ENCODE measurements at regions not wholly inside any gene's neighbourhood (a gene's known extent, or its start where the extent isn't known, plus 50 kb on each side); places are given as distances from the start of the nearest gene placed in this dataset.
"Not testable (repeated sequence)": the region's sequence is repeated elsewhere in the genome, so short reads cannot be mapped to it uniquely, and the experiment has no call there.

- H3K27me3 ChIP-seq (replicated peaks; ENCODE audit: insufficient read depth, low read depth, low read length, poor library complexity); H3K36me3 ChIP-seq (ENCODE audit: insufficient read depth, low read length, poor library complexity, severe bottlenecking); H3K27ac ChIP-seq (ENCODE audit: low read depth, low read length, poor library complexity, severe bottlenecking); DNase-seq (ENCODE audit: low spot score); intact Hi-C loops (cut with micrococcal nuclease; ENCODE audit: unreplicated experiment); CTCF ChIA-PET; H3K9me3 ChIP-seq (ENCODE audit: low read depth, low read length, poor library complexity, severe bottlenecking); BruUV-seq (replicated peaks); POLR2A ChIA-PET (ENCODE audit: low non-redundant PET); H3K4me3 ChIP-seq (ENCODE audit: low read depth, low read length, poor library complexity, severe bottlenecking): not testable (repeated sequence)
- H3K4me1 ChIP-seq (ENCODE audit: insufficient read depth, low read length, poor library complexity, severe bottlenecking): peaks cover 19% of the 10 kb centered on the region
Observed at GRCh38 chr6:142016666-142017065, 116.1 kb upstream of the GJE1 start.

- intact Hi-C loops (cut with micrococcal nuclease; ENCODE audit: unreplicated experiment); POLR2A ChIA-PET (ENCODE audit: low non-redundant PET); BruUV-seq (replicated peaks); H3K27ac ChIP-seq (ENCODE audit: low read depth, low read length, poor library complexity, severe bottlenecking); CTCF ChIA-PET; DNase-seq (ENCODE audit: low spot score); H3K27me3 ChIP-seq (replicated peaks; ENCODE audit: insufficient read depth, low read depth, low read length, poor library complexity); H3K9me3 ChIP-seq (ENCODE audit: low read depth, low read length, poor library complexity, severe bottlenecking); H3K4me3 ChIP-seq (ENCODE audit: low read depth, low read length, poor library complexity, severe bottlenecking); H3K36me3 ChIP-seq (ENCODE audit: insufficient read depth, low read length, poor library complexity, severe bottlenecking): not testable (repeated sequence)
- peaks cover 19% of the 10 kb centered on the region for H3K4me1 ChIP-seq (ENCODE audit: insufficient read depth, low read length, poor library complexity, severe bottlenecking)
Observed at GRCh38 chr6:142015463-142015862, 117.3 kb upstream of the GJE1 start.

GRCh38 chr6:142015011-142015410 is 117.7 kb upstream of the GJE1 start:
- Histone ChIP-seq H3K27ac (ENCODE audit: low read depth, low read length, poor library complexity, severe bottlenecking) (no peak overlapping the region), H3K9me3 (ENCODE audit: low read depth, low read length, poor library complexity, severe bottlenecking) (no peaks in the 10 kb centered on the region), H3K36me3 (ENCODE audit: insufficient read depth, low read length, poor library complexity, severe bottlenecking) (no peaks in the 10 kb centered on the region), H3K4me3 (ENCODE audit: low read depth, low read length, poor library complexity, severe bottlenecking) (no peak overlapping the region), H3K4me1 (ENCODE audit: insufficient read depth, low read length, poor library complexity, severe bottlenecking) (peaks cover 19% of the 10 kb centered on the region), H3K27me3 (replicated peaks; ENCODE audit: insufficient read depth, low read depth, low read length, poor library complexity) (no peaks in the 10 kb centered on the region)
- intact Hi-C loops (cut with micrococcal nuclease; ENCODE audit: unreplicated experiment): no loop called here
- TF ChIP-seq CTCF (conservative IDR thresholded peaks at IDR 0.05; ENCODE audit: low read depth, low read length) (no peak), EZH2 (IDR thresholded peaks at IDR 0.05; ENCODE audit: borderline replicate concordance, low read depth, low read length, poor library complexity, severe bottlenecking) (no peak)
- CTCF ChIA-PET: no interaction called here
- DNase-seq (ENCODE audit: low spot score): no peak
- BruUV-seq (replicated peaks): no TSS peak
- POLR2A ChIA-PET (ENCODE audit: low non-redundant PET): no interaction called here

GRCh38 chr6:142014515-142014914 is 118.2 kb upstream of the GJE1 start:
- DNase-seq (ENCODE audit: low spot score): peak; percentile 49
- peaks cover 19% of the 10 kb centered on the region for H3K4me1 ChIP-seq (ENCODE audit: insufficient read depth, low read length, poor library complexity, severe bottlenecking)
- no TSS peak for BruUV-seq (replicated peaks)
- intact Hi-C loops (cut with micrococcal nuclease; ENCODE audit: unreplicated experiment): no loop called here
- CTCF ChIA-PET: no interaction called here
- no peaks in the 10 kb centered on the region for H3K9me3 ChIP-seq (ENCODE audit: low read depth, low read length, poor library complexity, severe bottlenecking)
- TF ChIP-seq EZH2 (IDR thresholded peaks at IDR 0.05; ENCODE audit: borderline replicate concordance, low read depth, low read length, poor library complexity, severe bottlenecking): no peak
- no peak for TF ChIP-seq CTCF (conservative IDR thresholded peaks at IDR 0.05; ENCODE audit: low read depth, low read length)
- POLR2A ChIA-PET (ENCODE audit: low non-redundant PET): no interaction called here
- no peak overlapping the region for H3K27ac ChIP-seq (ENCODE audit: low read depth, low read length, poor library complexity, severe bottlenecking)
- H3K36me3 ChIP-seq (ENCODE audit: insufficient read depth, low read length, poor library complexity, severe bottlenecking): no peaks in the 10 kb centered on the region
- no peak overlapping the region for H3K4me3 ChIP-seq (ENCODE audit: low read depth, low read length, poor library complexity, severe bottlenecking)
- H3K27me3 ChIP-seq (replicated peaks; ENCODE audit: insufficient read depth, low read depth, low read length, poor library complexity): no peaks in the 10 kb centered on the region

Data from A673 (cell line).